ENCODE measurements at regions not wholly inside any gene's neighbourhood (a gene's known extent, or its start where the extent isn't known, plus 50 kb on each side); places are given as distances from the start of the nearest gene placed in this dataset.
"Not testable (repeated sequence)": the region's sequence is repeated elsewhere in the genome, so short reads cannot be mapped to it uniquely, and the experiment has no call there.

DNA sequence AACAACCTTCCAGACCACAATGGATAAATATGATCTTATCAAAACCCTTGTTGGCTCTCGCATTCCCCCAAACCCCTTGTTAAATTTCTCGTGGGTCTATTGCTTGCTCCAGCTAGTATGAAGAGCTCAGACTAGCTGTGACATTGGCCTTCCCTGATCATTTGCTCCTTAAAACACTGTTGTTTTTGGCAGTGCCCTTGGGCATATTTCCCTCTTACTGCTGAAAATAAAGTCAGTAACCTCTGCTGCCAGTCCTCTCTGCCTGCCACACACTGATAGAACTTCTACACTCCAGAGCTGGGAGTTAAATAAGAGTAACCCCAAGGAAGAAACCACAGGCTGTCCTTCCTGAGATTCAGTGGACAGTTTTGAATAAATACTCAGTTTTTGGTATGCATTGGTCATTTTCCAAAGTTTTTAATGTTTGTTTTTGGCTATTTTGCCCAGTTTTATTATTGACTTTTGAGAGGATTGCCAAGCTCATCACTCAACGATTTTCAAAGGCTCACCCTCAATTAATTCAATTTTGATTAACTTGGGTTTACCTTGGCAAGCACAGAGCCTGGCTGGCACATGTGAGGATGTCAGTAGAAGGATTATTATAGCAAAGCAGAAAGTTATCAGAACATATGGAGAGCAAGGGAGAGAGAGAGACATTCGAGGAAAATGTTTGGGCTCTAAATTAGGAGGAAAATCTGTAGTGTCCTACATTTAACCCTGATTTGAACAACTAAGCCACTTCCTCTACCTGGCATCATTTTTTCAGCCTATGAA lies 84.3 kb upstream of the SYN3 start:
- no peak for DNase-seq (ENCODE audit: low spot score)

DNA sequence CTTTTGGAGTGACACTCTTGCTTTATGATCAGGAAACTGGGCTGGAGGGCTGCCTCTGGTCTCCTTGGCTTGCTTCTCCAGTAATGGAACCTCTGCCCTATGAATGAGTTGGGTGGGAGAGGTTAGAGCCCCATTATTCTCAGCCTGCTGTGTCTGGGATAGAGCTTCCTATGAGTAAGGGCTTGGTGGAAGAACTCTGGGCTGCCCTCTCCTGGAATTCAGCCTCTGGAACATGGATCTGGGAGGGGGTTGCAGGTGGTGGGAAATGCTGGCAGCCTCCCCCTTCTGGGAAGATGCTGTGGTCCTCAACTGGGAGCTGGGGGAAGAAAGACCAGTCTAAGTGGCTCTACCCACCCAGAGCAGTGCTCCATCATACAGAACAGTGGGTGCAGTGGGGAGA lies 81.8 kb upstream of the SYN3 start:
- DNase-seq (ENCODE audit: low spot score), result no peak

DNA sequence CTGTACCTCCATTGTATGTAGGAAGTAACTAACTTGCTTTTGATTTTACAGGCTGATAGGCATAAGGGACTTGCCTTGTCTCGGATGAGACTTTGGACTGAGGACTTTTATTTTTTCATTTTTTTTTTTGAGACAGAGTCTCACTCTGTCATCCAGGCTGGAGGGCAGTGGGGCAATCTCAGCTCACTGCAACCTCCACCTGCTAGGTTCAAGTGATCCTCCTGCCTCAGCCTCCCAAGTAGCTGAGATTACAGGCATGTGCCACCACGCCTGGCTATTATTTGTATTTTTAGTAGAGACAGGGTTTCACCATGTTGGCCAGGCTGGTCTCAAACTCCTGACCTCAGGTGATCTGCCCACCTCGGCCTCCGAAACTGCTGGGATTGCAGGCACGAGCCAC lies 80.2 kb upstream of the SYN3 start:
- DNase-seq (ENCODE audit: low spot score), result not testable (repeated sequence)

DNA sequence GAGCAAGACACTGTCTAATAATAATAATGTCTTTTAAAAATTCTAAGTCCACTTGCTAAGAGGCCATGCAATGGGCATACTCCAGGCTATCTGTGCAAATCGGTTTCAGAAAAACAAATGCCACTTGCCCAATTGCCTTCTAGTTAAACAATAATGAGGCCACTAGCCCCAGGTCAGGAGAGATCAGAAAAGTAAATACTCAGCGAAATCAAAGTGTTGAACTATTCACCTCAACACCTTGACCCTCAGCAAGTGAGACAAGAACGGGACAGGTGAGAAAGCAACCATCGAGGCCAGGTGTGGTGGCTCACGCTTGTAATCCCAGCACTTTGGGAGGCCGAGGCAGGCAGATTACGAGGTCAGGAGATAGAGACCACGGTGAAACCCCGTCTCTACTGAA lies 72.3 kb upstream of the SYN3 start:
- no peak for DNase-seq (ENCODE audit: low spot score)

DNA sequence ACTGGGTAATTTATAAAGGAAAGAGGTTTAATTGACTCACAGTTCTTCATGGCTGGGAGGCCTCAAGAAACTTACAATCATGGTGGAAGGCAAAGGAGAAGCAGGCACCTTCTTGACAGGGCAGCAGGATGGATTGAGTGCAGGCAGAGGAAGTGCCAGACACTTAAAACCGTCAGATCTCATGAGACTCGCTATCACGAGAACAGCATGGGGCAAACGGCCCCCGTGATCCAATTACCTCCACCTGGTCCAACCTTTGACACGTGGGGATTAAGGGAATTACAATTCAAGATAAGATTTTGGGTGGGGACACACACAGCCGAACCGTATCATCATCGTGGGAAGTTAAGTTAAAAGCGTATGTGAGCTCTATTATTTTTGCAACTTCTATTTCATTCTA lies 71.4 kb upstream of the SYN3 start:
- DNase-seq (ENCODE audit: low spot score), result no peak

DNA sequence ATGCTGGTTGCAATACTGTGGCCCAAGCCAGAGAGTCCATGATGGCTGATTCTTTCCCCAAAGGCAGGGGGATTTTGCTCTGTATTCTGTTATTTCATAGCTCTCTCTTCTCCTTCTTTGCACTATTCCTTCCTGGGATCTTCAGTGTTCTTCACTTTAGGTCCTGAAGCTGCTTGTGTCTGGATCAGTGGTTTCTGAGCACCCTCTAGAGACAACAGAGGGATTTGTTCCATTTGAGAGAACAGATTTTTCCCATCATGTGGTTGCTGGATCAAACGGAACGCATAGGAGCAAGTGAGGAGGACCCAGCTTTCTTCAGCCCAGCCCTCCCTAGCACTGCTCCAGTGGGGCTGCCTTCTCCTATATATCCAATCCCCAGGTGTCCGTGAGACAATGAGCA lies 68.7 kb upstream of the SYN3 start:
- no peak for DNase-seq (ENCODE audit: low spot score)

DNA sequence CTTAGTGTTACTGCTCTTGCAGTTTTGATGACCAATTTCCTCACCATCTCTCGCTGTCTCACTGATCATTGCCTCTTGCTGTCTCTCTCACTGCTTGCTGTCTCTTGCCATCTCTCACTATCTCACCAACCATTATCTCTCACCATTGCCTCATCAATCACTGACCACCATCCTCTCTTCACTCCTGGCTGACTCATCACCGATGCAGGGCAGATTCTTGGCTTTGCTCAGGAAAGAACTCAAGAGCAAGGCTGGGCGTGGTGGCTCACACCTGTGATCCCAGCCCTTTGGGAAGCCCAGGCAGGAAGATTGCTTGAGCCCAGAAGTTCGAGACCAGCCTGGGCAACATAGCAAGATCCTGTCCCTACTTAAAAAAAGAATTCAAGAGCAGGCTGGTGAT lies 66.3 kb upstream of the SYN3 start:
- DNase-seq (ENCODE audit: low spot score), result no peak

DNA sequence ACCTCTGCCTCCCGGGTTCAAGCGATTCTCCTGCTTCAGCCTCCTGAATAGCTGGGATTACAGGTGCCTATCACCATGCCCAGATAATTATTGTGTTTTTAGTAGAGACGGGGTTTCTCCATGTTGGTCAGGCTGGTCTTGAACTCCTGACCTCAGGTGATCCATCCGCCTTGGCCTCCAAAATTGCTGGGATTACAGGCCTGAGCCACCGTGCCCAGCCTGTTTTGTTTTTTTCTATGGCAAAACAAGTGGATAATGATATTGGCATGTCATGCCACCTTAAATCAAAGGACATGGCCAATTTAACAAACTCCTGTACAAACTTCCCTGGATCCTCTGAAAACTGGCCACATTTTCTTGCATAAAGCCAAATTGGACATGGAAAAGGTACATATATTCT lies 64.3 kb upstream of the SYN3 start:
- not testable (repeated sequence) for DNase-seq (ENCODE audit: low spot score)

DNA sequence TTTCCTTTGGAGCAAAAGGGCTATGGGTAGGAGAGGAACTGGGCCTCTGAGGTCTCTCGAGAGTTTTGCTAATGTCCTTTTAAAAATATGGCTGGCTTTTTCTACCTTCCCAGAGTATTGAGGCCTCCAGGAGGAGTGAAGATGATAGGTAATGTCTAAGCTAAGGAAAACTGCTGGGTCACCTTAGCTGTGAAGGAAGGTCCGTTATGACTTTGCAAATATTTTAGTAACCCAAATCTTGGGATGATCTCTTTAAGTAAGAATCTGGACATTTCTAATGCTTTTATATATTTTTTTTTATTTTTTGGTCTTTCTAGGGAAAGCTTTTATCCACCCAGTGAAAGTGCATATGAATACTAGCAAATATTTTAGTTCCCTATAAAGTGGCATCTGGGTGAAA lies 60.9 kb upstream of the SYN3 start:
- DNase-seq (ENCODE audit: low spot score), result no peak

DNA sequence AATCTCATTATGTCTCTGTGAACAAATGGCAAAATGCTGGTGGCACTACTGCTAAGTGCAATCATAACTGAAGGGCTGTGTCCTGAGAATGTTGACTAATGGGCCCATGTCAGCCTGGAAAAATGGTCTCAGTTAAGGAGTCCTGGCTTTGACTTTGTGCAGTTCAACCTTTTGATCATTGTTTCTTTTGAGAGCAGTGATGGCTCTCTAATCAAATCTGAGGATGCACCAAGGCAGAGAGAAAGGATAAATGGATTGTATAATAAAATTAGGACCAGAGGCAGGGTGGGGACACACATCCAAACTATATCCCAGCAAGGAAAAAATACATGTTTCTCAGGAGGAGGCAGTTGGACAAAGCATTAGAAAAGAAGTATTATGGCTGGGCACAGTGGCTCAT lies 59.6 kb upstream of the SYN3 start:
- DNase-seq (ENCODE audit: low spot score), result no peak

DNA sequence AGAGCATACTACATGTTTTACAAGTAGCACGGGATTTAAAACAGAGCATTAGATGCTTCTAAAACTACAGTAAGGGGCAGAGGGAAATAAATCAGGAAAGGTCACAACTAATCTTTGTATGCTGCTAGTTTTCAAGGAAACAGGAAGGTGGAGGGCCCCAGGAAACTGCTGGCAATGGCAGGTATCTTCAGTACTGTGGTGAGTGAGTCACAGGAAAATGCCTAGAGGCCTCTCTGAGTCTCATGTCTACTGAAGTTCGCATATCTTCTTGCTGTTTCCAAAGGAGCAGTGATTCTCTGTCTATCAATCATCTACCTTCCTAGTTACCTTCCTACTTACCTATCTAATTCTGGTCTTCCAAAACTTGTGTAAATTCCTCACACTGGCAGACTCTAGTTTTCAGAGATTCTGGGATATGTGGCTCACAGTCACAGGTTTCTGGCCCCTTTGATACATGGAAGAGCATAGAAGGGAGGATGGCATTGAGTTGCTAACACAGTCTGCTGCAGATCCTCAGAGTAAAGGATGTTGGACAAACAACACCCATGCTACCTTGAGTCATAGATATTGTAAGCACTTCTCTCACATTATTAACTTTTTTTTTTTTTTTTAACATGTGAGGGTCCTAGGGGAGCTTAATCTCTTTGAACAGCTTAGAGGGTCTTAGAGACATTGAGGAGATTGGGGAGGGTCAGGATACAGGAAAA lies 58.8 kb upstream of the SYN3 start:
- DNase-seq (ENCODE audit: low spot score), result peak; percentile 30

DNA sequence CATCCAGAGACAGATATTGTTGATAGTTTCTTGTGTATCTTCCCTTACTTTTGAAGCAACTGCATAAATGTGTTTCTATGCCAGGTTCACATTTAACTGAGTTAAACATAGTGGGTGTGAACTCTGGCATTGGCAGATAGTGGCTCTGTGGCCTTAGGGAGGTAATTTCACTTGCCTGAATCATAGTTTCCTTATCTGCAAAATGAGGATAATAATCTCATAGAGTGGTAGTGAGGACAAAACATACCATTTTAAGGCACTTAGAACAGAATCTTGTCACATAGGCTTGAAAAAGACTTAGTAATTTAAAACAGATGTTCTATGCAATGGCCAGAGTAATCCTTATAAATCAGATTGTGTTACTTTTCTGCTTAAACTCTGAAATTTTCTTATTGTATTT lies 56.4 kb upstream of the SYN3 start:
- DNase-seq (ENCODE audit: low spot score), result no peak

DNA sequence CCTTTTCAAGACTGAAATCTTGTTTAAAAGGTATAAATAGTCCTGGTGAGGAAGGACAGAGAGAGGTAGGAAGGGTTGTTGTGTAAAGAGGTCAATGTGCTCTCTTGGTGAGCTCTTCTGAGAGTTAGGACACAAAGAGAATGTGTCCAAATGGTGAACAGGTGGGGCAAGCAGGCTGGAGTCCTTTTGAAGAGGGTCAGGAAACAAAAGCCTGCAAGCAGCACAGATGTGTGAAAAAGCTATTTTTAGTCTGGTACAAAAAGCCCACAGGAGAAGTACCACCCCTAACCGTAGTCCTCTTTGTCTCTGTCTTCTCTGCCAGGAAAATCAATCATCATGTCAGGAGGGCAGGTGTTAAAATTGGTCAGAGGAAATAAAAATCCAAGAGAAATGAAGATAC lies 54.4 kb upstream of the SYN3 start:
- no peak for DNase-seq (ENCODE audit: low spot score)

DNA sequence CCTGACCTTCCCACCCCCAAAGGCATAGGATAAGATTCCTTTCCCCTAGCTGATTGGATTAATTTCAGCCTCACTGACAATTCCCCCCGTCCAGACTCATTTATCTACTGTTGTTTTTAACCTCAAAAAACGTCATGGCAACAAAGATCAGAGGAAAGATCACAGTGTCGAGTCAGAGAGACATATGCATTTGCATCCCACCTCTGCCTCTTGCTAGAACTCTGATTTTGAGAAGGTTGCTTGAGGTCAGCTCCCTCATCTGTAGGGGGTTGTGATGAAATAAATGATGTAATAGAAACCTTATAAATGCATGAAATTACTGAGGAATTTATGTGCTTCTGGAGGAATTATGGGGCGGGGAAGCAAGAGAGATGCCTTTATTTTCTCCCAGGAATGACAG lies 53.3 kb upstream of the SYN3 start:
- no peak for DNase-seq (ENCODE audit: low spot score)

DNA sequence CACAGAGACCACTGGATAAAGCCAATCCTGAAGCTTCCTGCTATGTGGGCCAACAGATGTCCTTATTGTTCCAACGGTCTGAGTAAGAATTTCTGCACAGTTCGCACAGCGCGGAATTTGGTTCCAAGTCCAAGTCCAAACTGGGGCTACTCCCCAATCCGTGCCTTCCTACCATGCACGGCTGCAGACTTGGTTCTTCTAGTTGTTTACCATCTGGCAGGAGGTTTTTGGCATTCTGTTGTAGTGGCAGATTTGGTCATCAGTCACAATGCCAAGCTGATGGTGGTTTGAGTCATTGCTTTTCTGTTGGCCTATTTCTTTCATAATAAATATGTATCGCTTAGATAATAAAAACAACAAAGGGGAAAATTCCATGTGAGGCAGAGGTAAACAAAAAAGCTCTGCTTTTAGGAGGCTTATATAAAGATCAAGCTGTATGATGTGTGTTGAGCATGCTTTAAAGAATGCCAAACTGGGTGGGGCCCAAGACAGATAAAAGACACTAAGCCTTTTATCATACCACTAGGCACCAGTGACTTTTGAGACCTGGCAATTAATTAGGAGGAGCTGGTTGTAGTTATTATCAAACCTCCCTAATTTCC lies 52.5 kb upstream of the SYN3 start:
- DNase-seq (ENCODE audit: low spot score), result peak; percentile 8

DNA sequence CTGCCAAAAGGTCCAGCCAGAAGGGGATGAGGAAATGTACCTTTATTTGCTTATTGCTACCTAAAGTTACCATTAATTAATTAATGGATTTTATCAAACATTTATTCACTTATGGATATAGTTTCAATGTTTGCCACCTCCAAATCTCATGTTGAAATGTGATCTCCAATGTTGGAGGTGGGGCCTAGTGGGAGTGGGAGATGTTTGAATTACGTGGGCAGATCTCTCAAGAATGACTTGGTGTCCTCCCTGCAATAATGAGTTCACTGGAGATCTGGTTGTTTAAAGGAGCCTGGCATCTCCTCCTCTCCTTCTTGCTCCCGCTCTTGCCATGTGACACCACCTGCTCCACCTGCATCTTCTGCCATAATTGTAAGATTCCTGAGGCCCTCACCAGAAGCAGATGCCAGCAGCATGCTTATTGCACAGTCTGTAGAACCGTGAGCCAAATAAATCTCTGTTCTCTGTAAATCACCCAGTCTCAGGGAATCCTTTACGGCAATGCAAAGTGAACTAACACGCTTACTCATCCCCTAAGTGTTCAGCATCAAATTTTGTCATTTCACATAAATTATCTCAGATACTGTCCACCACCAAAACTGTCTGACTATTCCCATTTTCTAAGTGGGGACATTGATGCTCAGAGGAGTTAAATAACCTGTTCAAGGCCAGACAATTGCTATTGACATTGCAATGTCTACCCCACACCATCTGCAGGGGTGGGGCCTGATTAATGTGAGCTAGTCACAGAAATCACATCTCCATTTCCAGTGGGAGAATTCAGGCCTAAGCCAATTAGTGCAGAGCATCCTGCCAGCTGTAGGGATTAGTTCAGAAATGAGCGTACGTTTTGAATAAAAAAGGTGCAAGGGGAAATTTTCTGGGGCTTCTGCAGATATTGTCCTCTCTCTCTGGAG lies 51.6 kb upstream of the SYN3 start:
- DNase-seq (ENCODE audit: low spot score), result no peak

DNA sequence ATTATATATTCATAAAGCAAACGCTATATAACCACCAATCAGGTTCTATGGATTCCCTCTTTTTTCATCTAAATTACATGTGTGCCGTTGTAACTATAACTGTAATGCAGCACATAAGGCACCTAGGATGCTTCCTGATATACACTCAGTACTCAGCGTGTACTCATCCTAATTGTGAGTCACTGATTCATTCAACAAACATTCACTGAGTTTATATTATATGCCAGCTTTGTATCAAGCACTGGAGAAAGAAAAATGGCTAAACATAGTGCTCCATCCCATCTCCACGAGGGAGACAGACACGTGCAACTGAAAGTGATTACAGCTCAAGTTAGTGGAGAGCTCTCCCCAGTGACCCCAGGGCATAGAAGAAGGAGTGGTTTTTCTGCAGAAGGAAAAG lies 49.9 kb upstream of the SYN3 start:
- DNase-seq (ENCODE audit: low spot score), result no peak

Data from LoVo (cell line).